WTC11 (cell line): ENCODE measurements at regions not wholly inside any gene's neighbourhood (a gene's known extent, or its start where the extent isn't known, plus 50 kb on each side); places are given as distances from the start of the nearest gene placed in this dataset.

ENCODE experiments used
- ATF1 ChIP-seq: sonication (generic); formaldehyde crosslinking; IDR thresholded peaks from 2 replicates; pipeline ENCODE4 v1.8.1; 2023; ENCODE audit warnings: mild to moderate bottlenecking, moderate library complexity, missing genetic modification reagents
- TEAD4 ChIP-seq: sonication (generic); formaldehyde crosslinking; IDR thresholded peaks from 2 replicates; pipeline ENCODE4 v1.8.0; 2022; ENCODE audit warnings: mild to moderate bottlenecking, missing genetic modification reagents

DNA sequence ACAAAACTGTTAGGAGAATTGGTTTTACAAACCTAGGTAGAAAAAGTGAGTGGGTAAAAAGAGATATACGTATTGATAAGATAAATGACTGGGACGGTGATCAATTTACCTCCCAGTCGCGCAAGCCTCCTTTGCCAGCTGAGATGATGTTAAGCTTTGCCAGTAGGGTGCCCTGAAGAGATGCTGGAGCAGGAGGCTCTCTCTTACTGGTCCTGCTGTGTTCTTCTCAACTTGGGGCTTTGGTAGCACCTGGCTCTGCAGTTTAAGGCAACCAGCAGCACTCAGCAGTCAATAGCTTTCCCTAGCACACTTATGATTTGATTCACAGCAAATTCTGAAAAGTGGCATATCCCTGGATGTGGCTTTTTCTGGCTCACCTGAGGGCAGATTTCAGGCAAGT is 1461.7 kb downstream of the ADGRL3 start:
- no peak for TF ChIP-seq ATF1 (CRISPR knock-in tag)
- TF ChIP-seq TEAD4 (CRISPR knock-in tag) = no peak
